Glutamatergic neuron (in vitro differentiated cells): ENCODE measurements at regions not wholly inside any gene's neighbourhood (a gene's known extent, or its start where the extent isn't known, plus 50 kb on each side); places are given as distances from the start of the nearest gene placed in this dataset.

ENCODE experiments used
- DNase-seq: peaks from one replicate; pipeline ENCODE4 v3.0.0; 2022
- H3K27ac Mint-ChIP-seq: one replicate; pipeline ENCODE4 v1.8.0; 2020; ENCODE audit warnings: mild to moderate bottlenecking, mixed read lengths, inconsistent platforms; ENCODE audit not compliant: unreplicated experiment
- H3K27me3 Mint-ChIP-seq: one replicate; pipeline ENCODE4 v1.8.0; 2020; ENCODE audit warnings: mild to moderate bottlenecking, moderate library complexity, mixed read lengths, inconsistent platforms; ENCODE audit not compliant: unreplicated experiment
- H3K36me3 Mint-ChIP-seq: one replicate; pipeline ENCODE4 v1.8.0; 2020; ENCODE audit warnings: mild to moderate bottlenecking, mixed read lengths, inconsistent platforms; ENCODE audit not compliant: unreplicated experiment
- H3K4me1 Mint-ChIP-seq: one replicate; pipeline ENCODE4 v1.8.0; 2020; ENCODE audit warnings: mild to moderate bottlenecking, low read depth, mixed read lengths, inconsistent platforms; ENCODE audit not compliant: unreplicated experiment
- H3K4me3 Mint-ChIP-seq: one replicate; pipeline ENCODE4 v1.8.0; 2020; ENCODE audit warnings: mild to moderate bottlenecking, mixed read lengths, inconsistent platforms; ENCODE audit not compliant: unreplicated experiment
- H3K9me3 Mint-ChIP-seq: one replicate; pipeline ENCODE4 v1.8.0; 2020; ENCODE audit warnings: mild to moderate bottlenecking, moderate library complexity, mixed read lengths, inconsistent platforms; ENCODE audit not compliant: unreplicated experiment
- TF ChIP-seq, protein P1 (sequence below): fragments of 200-600 bp; sonication (generic); IDR thresholded peaks from one replicate; pipeline ENCODE4 v1.5.0; 2021; ENCODE audit not compliant: partially characterized antibody, unreplicated experiment

DNA sequence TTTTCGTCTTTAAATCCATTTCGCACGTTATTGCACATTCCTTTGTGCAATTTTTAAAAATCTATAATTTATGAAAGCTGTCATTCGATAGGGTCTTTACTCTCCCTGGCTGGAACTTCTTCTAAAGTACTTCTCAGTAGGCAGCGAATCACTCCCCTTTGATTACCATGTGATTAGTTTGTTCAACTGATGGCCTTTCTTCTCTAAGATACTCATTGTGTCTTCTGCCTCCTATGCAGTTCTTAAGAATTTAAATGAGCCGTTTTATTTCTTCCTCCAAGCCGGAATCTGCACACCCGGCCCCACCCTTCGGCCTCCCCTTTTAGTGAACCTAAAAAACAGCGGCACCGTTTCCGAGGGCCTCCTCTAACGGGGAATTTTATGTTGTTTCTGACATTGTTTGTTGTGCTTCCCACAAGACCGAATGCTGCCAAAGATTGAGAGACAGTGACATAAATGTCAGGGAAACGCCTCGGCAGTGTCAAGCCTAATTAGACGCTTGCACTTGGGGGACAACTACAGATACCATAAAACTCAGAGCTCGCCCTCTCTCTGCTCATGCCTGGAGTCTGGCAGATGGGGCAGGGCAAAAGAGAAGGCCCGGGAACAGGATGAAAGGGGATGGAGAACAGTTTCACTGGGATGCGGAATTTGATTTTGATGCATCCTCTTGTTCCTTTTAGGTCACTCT, 255.3 kb downstream of the BCL11A start:
- H3K27me3 Mint-ChIP-seq, result no peaks in the 10 kb centered on the region
- no peak for DNase-seq
- H3K36me3 Mint-ChIP-seq, result no peaks in the 10 kb centered on the region
- TF ChIP-seq, protein P1, sequence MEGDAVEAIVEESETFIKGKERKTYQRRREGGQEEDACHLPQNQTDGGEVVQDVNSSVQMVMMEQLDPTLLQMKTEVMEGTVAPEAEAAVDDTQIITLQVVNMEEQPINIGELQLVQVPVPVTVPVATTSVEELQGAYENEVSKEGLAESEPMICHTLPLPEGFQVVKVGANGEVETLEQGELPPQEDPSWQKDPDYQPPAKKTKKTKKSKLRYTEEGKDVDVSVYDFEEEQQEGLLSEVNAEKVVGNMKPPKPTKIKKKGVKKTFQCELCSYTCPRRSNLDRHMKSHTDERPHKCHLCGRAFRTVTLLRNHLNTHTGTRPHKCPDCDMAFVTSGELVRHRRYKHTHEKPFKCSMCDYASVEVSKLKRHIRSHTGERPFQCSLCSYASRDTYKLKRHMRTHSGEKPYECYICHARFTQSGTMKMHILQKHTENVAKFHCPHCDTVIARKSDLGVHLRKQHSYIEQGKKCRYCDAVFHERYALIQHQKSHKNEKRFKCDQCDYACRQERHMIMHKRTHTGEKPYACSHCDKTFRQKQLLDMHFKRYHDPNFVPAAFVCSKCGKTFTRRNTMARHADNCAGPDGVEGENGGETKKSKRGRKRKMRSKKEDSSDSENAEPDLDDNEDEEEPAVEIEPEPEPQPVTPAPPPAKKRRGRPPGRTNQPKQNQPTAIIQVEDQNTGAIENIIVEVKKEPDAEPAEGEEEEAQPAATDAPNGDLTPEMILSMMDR, result no peak
- peaks cover 2% of the 10 kb centered on the region for H3K9me3 Mint-ChIP-seq
- no peak overlapping the region for H3K27ac Mint-ChIP-seq
- H3K4me3 Mint-ChIP-seq, result no peak overlapping the region
- H3K4me1 Mint-ChIP-seq, result peaks cover 2% of the 10 kb centered on the region

DNA sequence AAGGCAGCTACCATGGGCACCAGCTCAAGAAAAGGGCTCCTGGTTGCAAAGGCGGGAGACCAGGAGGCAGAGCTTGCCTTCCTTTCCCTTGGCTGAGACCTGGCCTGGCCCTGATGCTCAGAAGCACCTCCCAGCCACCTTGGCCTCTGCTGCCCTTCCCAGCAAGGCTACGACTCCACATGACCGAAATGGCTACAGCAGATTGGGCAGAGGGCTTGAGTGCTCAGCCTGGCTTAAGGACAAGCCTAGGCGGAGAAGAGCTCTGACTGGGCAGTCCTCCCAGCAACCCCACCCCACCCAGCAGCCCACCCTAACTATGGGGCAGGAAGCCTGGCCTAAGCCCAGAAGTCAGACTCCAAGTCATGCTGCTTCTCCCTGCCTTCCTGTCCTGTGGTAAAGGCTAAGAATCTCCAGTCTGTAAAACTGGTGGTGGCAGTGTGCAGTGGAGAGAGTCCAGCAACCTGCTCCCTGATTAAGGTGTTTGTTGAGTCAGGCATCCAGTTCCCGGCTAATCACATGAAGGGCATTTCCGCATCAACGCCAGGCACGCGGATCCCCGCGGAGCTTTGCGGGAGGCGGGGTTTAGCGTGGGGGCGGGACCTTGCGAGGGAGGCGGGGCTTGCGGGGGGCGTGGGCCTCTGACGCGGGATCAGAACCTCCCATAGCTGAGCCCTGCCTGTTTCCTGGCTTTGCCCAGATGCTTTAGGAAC, 256.0 kb downstream of the BCL11A start:
- no peaks in the 10 kb centered on the region for H3K36me3 Mint-ChIP-seq

DNA sequence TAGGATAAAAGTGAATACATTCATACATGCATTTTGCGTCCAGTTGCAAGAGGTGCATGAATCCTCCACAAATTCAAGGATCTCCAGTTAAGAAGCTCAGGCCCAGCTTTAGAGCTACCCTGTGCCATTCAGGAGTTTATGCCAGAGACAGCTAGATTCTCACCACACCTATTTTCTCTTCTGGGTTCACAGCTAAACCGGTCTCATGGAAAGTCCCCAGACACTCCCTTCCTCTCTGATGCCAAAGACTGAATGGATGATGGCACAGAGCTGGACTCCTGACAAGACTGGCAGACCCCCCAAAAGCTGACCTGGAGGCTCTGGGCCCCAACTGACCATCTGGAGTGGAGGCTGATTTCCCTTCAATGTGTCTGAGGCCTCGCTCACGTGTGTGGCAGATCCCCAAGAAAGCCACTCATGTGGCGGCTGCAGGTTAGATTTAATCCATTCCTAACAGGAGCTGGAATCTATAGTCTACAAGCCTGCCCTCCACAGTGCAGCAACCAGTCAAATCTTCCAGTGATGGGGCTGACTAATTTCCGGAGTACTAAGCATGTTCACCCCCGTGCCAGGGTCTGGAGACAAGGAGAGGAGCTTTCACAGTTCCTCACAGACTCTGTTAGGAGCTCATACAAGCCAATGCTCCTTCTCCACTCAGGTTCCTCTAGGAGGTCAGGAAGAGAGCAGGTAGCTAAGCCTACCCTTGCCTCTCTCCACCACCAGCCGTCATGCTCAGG, 257.1 kb downstream of the BCL11A start:
- H3K4me3 Mint-ChIP-seq, result no peak overlapping the region
- TF ChIP-seq, protein P1, result no peak
- no peaks in the 10 kb centered on the region for H3K36me3 Mint-ChIP-seq
- DNase-seq, result no peak
- peaks cover 2% of the 10 kb centered on the region for H3K4me1 Mint-ChIP-seq
- peaks cover 2% of the 10 kb centered on the region for H3K9me3 Mint-ChIP-seq
- H3K27ac Mint-ChIP-seq, result no peak overlapping the region
- H3K27me3 Mint-ChIP-seq, result no peaks in the 10 kb centered on the region

More for the DNA sequence above, 256.0 kb downstream of the BCL11A start:
- H3K4me3 Mint-ChIP-seq, result no peak overlapping the region
- DNase-seq, result no peak
- H3K9me3 Mint-ChIP-seq, result peaks cover 2% of the 10 kb centered on the region
- H3K27ac Mint-ChIP-seq, result no peak overlapping the region
- TF ChIP-seq, protein P1, result no peak
- no peaks in the 10 kb centered on the region for H3K27me3 Mint-ChIP-seq
- H3K4me1 Mint-ChIP-seq, result peaks cover 2% of the 10 kb centered on the region

DNA sequence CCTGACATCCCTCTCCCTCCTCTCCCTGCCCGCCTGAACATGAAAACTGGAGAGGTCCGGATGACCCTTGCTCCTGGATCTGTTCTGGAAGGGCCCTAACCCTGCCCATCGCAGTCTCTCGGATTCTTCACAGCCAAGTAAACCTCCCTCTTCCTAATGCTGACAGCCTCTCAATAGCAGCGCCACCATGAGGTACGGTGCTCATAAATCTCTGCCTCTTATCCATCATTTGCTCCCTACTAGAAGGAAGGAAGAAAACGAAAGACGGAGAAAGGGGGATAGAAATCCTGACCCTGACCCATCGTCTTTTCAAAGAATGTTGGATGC, 257.9 kb downstream of the BCL11A start:
- DNase-seq, result no peak
- peaks cover 2% of the 10 kb centered on the region for H3K9me3 Mint-ChIP-seq
- no peaks in the 10 kb centered on the region for H3K36me3 Mint-ChIP-seq
- TF ChIP-seq, protein P1, result no peak
- H3K4me1 Mint-ChIP-seq, result peaks cover 2% of the 10 kb centered on the region
- H3K27me3 Mint-ChIP-seq, result no peaks in the 10 kb centered on the region
- H3K4me3 Mint-ChIP-seq, result no peak overlapping the region
- no peak overlapping the region for H3K27ac Mint-ChIP-seq
